GM21786 (cell line): ENCODE measurements at regions not wholly inside any gene's neighbourhood (a gene's known extent, or its start where the extent isn't known, plus 50 kb on each side); places are given as distances from the start of the nearest gene placed in this dataset.
"Not testable (repeated sequence)": the region's sequence is repeated elsewhere in the genome, so short reads cannot be mapped to it uniquely, and the experiment has no call there.

ENCODE experiments used
- ATAC-seq: cut with Tn5 transposase; IDR thresholded peaks from one replicate; pipeline ENCODE4 v1.9.1; 2021; ENCODE audit not compliant: unreplicated experiment

DNA sequence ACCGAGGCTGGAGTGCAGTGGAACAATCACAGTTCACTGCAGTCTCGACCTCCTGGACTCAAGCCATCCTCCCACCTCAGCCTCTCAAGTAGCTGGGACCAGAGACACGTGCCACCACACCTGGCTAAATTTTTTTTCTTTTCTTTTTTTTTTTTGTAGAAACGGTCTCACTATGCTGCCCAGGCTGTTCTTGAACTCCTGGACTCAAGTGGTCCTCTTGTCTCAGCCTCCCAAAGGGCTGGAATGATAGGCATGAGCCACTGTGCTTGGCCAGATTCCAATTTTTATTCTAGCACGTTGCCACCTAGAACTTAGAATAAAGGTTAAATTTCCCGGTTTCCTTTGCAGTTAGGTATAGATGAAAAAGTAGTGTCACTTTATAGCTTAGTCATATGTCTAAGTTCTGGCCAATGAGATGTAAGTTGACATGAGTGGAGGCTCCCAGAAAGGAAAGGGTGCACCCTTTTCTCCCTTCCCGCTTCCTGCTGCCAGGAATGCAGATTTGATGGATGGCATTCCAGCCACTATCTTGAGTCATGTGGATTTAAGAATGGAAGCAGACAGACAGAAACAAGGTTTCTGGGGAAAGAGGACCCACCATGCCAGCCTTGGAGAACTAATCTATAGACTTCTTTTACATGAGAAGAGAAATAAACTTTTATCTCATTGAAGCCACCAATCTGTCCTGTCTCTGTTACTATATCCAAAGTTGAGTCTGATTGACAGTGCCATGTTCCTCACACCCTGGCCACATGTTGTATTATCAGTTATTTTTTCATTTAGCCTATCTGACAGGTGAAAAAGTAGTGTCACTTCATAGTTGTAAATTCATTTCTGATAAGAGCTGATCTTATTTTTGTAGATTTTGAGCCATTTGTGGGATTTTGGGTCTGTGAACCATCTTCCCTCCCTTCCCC is 60.6 kb upstream of the NCOA3 start:
- no peak for ATAC-seq

DNA sequence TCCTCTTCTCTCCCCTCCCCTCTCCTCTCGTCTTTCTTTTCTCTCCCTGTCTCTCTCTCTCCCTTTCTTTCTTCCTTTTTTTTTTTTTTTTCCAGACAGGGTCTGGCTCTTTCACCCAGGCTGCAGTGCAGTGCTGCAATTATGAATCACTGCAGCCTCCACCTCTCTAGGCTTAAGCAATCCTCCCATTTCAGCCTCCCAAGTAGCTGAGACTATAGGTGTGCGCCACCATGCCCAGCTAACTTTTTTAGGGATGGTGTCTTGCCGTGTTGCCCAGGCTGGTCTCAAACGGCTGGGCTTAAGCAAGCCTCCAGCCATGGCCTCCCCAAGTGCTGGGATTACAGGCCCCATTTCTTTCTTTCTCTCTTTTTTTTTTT is 59.9 kb upstream of the NCOA3 start:
- ATAC-seq = no peak

DNA sequence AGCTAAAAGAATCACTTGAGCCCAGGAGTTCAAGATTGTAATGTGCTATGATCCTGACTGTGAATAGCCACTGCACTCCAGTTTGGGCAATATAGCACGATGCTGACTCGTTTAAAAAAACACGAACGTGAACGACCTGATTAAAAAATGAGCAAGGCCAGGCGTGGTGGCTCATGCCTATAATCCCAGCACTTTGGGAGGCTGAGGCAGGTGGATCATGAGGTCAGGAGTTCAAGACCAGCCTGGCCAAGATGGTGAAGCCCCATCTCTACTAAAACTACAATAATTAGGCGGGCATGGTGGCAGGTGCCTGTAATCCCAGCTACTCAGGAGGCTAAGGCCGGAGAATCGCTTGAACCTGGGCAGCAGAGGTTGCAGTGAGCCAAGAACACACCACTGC is 58.6 kb upstream of the NCOA3 start:
- not testable (repeated sequence) for ATAC-seq

DNA sequence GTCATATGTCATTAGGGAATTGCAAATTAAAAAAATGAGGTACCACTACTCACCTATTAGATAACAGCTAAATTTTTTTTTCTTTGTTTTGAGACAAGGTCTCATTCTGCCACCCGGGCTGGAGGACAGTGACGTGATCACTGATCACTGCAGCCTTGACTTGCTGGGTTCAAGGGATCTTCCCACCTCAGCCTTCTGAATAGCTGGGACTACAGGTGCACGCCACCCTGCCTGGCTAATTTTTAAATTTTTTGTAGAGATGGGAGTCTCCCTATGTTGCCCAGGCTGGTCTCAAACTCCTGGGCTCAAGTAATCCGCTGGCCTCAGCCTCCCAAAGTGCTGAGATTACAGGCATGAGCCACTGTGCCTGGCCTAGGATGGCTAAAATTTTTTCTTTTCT is 57.1 kb upstream of the NCOA3 start:
- ATAC-seq = no peak

DNA sequence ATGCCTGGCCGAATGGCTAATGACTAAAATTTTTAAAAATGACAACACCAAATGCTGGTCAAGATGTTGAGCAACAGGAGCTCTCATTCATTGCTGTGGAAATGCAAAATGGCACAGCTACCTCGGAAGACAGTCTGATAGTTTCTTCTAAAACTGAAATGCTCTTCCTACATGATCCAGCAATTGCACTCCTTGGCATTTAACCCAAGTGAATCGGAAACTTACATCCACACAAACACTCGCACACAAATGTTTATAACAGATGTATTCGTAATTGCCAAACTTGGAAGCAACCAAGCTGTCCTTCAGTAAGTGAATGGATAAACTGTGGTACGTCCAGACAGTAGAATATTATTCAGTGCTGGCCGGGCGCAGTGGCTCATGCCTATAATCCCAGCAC is 56.4 kb upstream of the NCOA3 start:
- ATAC-seq = no peak

DNA sequence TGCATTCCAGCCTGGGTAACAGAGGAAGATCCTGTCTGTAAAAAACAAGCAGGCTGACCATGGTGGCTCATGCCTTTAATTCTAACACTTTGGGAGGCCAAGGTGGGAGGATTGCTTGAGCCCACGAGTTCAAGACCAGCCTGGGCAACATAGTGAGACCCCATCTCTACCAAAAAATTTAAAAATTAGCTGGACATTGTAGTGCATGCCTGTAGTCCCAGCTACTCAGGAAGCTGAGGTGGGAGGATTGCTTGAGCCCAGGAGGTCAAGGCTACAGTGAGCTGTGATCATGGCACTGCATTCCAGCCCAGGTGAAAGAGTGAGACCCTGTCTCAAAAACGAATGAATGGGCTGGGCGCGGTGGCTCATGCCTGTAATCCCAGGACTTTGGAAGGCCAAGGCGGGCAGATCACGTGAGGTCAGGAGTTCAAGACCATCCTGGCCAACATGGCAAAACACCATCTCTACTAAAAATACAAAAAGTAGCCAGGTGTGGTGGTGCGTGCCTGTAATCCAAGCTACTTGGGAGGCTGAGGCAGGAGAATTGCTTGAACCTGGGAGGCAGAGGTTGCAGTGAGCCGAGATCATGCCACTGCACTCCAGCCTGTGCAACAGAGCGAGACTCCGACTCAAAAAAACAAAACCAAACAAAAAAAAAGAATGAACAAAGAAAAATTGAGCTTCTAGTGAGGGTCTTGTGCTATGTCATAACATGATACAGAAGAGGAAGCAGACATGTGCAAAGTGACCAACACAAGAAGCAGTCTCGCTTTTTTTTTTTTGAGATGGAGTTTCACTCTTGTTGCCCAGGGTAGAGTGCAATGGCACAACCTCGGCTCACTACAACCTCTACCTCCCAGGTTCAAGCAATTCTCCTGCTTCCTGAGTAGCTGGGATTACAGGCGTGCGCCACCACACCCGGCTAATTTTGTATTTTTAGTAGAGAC is 54.1 kb upstream of the NCOA3 start:
- ATAC-seq = not testable (repeated sequence)

DNA sequence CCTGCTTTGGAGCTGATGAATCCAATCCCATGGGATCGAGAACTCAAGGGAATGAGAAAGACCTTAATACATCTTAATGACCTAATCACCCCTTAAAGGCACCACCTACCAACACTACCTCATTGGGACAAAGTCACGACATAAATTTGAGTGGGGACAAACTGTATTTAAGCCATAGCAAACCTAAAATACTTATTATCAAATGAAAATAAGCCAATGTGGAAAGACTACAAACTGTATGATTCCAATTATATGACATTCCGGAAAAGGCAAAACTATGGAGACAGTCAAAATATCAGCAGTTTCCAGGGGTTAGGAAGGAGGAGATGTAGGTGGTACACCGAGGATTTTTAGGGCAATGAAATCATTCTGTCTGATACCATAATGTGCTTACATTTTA is 53.3 kb upstream of the NCOA3 start:
- no peak for ATAC-seq

DNA sequence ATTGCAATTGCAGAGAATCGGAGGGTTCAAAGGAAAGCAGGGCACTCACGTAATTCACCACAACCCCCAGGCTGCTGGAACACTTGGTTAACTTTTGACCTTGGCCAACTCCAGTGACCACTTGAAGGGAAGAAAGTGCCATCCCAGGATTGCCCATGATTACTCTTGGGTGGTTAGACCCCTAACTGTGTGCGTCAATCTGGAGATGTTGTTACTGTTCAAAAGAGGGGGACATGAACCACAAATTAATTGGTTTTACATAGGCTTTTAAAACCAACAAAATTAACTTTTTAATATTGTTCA is 50.1 kb upstream of the NCOA3 start:
- no peak for ATAC-seq
